ENCODE measurements at regions not wholly inside any gene's neighbourhood (a gene's known extent, or its start where the extent isn't known, plus 50 kb on each side); places are given as distances from the start of the nearest gene placed in this dataset.

- H3K79me2 ChIP-seq (ENCODE audit: low read length) = no peaks in the 10 kb centered on the region
- no peaks in the 10 kb centered on the region for H3K9me3 ChIP-seq (ENCODE audit: insufficient read depth, low read length)
- H3K4me3 ChIP-seq (ENCODE audit: low read length) = no peak overlapping the region
- H2AFZ ChIP-seq (ENCODE audit: low read depth, low read length) = no peak overlapping the region
- H4K20me1 ChIP-seq (ENCODE audit: insufficient read depth, low read length) = no peaks in the 10 kb centered on the region
- H3K27me3 ChIP-seq (ENCODE audit: low read depth, low read length) = no peaks in the 10 kb centered on the region
- TF ChIP-seq EZH2phosphoT487 (IDR thresholded peaks at IDR 0.05; ENCODE audit: low read depth) (no peak), CTCF (IDR thresholded peaks at IDR 0.05; ENCODE audit: low read depth, low read length) (no peak)
- H3K9ac ChIP-seq (ENCODE audit: low read length) = no peak overlapping the region
- no peak overlapping the region for H3K27ac ChIP-seq (ENCODE audit: low read length)
- H3K4me2 ChIP-seq (ENCODE audit: low read length) = no peak overlapping the region
- H3K4me1 ChIP-seq (ENCODE audit: low read length) = peaks cover 24% of the 10 kb centered on the region
- H3K36me3 ChIP-seq (replicated peaks; ENCODE audit: low read depth, low read length) = no peaks in the 10 kb centered on the region
Observed at GRCh38 chr2:40955042-40955441, 503.2 kb upstream of the SLC8A1 start.

GRCh38 chr2:40955635-40956034 is 503.7 kb upstream of the SLC8A1 start:
- Histone ChIP-seq H3K4me1 (ENCODE audit: low read length) (peaks cover 24% of the 10 kb centered on the region), H3K9ac (ENCODE audit: low read length) (no peak overlapping the region), H3K27me3 (ENCODE audit: low read depth, low read length) (no peaks in the 10 kb centered on the region), H2AFZ (ENCODE audit: low read depth, low read length) (no peak overlapping the region), H3K4me3 (ENCODE audit: low read length) (no peak overlapping the region), H3K79me2 (ENCODE audit: low read length) (no peaks in the 10 kb centered on the region), H3K27ac (ENCODE audit: low read length) (no peak overlapping the region), H4K20me1 (ENCODE audit: insufficient read depth, low read length) (no peaks in the 10 kb centered on the region), H3K4me2 (ENCODE audit: low read length) (no peak overlapping the region), H3K9me3 (ENCODE audit: insufficient read depth, low read length) (no peaks in the 10 kb centered on the region), H3K36me3 (replicated peaks; ENCODE audit: low read depth, low read length) (no peaks in the 10 kb centered on the region)
- TF ChIP-seq EZH2phosphoT487 (IDR thresholded peaks at IDR 0.05; ENCODE audit: low read depth) (no peak), CTCF (IDR thresholded peaks at IDR 0.05; ENCODE audit: low read depth, low read length) (peak; percentile 64)

- TF ChIP-seq CTCF (IDR thresholded peaks at IDR 0.05; ENCODE audit: low read depth, low read length) = no peak
- no peak for TF ChIP-seq EZH2phosphoT487 (IDR thresholded peaks at IDR 0.05; ENCODE audit: low read depth)
Observed at GRCh38 chr2:40957508-40957907, 505.6 kb upstream of the SLC8A1 start.

GRCh38 chr2:40962026-40962425 is 510.1 kb upstream of the SLC8A1 start:
- Histone ChIP-seq H3K9me3 (ENCODE audit: insufficient read depth, low read length) (no peaks in the 10 kb centered on the region), H3K27me3 (ENCODE audit: low read depth, low read length) (no peaks in the 10 kb centered on the region), H3K27ac (ENCODE audit: low read length) (no peak overlapping the region), H2AFZ (ENCODE audit: low read depth, low read length) (no peak overlapping the region), H3K4me3 (ENCODE audit: low read length) (no peak overlapping the region), H3K36me3 (replicated peaks; ENCODE audit: low read depth, low read length) (no peaks in the 10 kb centered on the region), H4K20me1 (ENCODE audit: insufficient read depth, low read length) (no peaks in the 10 kb centered on the region), H3K4me1 (ENCODE audit: low read length) (peaks cover 11% of the 10 kb centered on the region), H3K79me2 (ENCODE audit: low read length) (no peaks in the 10 kb centered on the region), H3K9ac (ENCODE audit: low read length) (no peak overlapping the region), H3K4me2 (ENCODE audit: low read length) (no peak overlapping the region)
- TF ChIP-seq CTCF (IDR thresholded peaks at IDR 0.05; ENCODE audit: low read depth, low read length) (no peak), EZH2phosphoT487 (IDR thresholded peaks at IDR 0.05; ENCODE audit: low read depth) (no peak)

More at GRCh38 chr2:40957508-40957907, 505.6 kb upstream of the SLC8A1 start:
- Histone ChIP-seq H3K4me2 (ENCODE audit: low read length) (peak overlapping the region; percentile 31), H3K36me3 (replicated peaks; ENCODE audit: low read depth, low read length) (no peaks in the 10 kb centered on the region), H3K27me3 (ENCODE audit: low read depth, low read length) (no peaks in the 10 kb centered on the region), H3K79me2 (ENCODE audit: low read length) (no peaks in the 10 kb centered on the region), H3K4me1 (ENCODE audit: low read length) (peaks cover 24% of the 10 kb centered on the region), H3K27ac (ENCODE audit: low read length) (peak overlapping the region; percentile 11; the same call in 1 of the 2 replicates), H3K9me3 (ENCODE audit: insufficient read depth, low read length) (no peaks in the 10 kb centered on the region), H2AFZ (ENCODE audit: low read depth, low read length) (peak overlapping the region; percentile 82; the same call in 1 of the 2 replicates), H3K9ac (ENCODE audit: low read length) (no peak overlapping the region), H3K4me3 (ENCODE audit: low read length) (0 out of 2 replicates have a peak overlapping the region, but pooled peaks have one; percentile 12), H4K20me1 (ENCODE audit: insufficient read depth, low read length) (no peaks in the 10 kb centered on the region)
